AG04450 (cell line): ENCODE measurements at regions not wholly inside any gene's neighbourhood (a gene's known extent, or its start where the extent isn't known, plus 50 kb on each side); places are given as distances from the start of the nearest gene placed in this dataset.

Experiments
- CTCF ChIA-PET: fragments of 300-600, 350-600 bp; formaldehyde crosslinking; extraction: SDS; loops from one replicate; lab custom pipeline; 2022; ENCODE audit warnings: antibody characterized with exemption, inconsistent platforms; lab: Charles Lee
- POLR2A ChIA-PET: fragments of 350-600 bp; formaldehyde crosslinking; extraction: SDS; loops from one replicate; lab custom pipeline; 2021; ENCODE audit warnings: antibody characterized with exemption, inconsistent platforms; lab: Yijun Ruan, JAX
- DNase-seq: peaks from one replicate; pipeline ENCODE4 v3.0.0-alpha.2; 2011; ENCODE audit warnings: low read depth, low spot score
- H3K27ac ChIP-seq: one replicate; pipeline ENCODE4 v1.5.1; 2012; ENCODE audit warnings: low read depth, low read length, control low read depth
- H3K27me3 ChIP-seq: one replicate; pipeline ENCODE4 v1.6.0; 2012; ENCODE audit warnings: low read length; ENCODE audit not compliant: control insufficient read depth, insufficient read depth
- H3K4me3 ChIP-seq: 2 replicates; pipeline ENCODE4 v1.5.1; 2011; ENCODE audit warnings: mild to moderate bottlenecking, low read depth, low read length, control low read depth
- H3K9me3 ChIP-seq: 2 replicates; pipeline ENCODE4 v1.5.1; 2012; ENCODE audit warnings: low read length; ENCODE audit not compliant: control insufficient read depth, insufficient read depth
- TF ChIP-seq, protein P1 (sequence below): IDR thresholded peaks from 2 replicates; pipeline ENCODE4 v1.5.1; 2011; ENCODE audit warnings: low read depth, low read length, control low read depth, inconsistent platforms

GRCh38 chr11:127268932-127269331, 268.4 kb upstream of the KIRREL3 start:
- no peak overlapping the region for H3K27ac ChIP-seq
- DNase-seq: no peak
- ChIA-PET POLR2A (no interaction called here), CTCF (no interaction called here)
- TF ChIP-seq, protein P1, sequence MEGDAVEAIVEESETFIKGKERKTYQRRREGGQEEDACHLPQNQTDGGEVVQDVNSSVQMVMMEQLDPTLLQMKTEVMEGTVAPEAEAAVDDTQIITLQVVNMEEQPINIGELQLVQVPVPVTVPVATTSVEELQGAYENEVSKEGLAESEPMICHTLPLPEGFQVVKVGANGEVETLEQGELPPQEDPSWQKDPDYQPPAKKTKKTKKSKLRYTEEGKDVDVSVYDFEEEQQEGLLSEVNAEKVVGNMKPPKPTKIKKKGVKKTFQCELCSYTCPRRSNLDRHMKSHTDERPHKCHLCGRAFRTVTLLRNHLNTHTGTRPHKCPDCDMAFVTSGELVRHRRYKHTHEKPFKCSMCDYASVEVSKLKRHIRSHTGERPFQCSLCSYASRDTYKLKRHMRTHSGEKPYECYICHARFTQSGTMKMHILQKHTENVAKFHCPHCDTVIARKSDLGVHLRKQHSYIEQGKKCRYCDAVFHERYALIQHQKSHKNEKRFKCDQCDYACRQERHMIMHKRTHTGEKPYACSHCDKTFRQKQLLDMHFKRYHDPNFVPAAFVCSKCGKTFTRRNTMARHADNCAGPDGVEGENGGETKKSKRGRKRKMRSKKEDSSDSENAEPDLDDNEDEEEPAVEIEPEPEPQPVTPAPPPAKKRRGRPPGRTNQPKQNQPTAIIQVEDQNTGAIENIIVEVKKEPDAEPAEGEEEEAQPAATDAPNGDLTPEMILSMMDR: no peak
- no peak overlapping the region for H3K4me3 ChIP-seq
- no peaks in the 10 kb centered on the region for H3K27me3 ChIP-seq
- no peaks in the 10 kb centered on the region for H3K9me3 ChIP-seq

- Histone ChIP-seq H3K9me3 (no peaks in the 10 kb centered on the region), H3K4me3 (no peak overlapping the region), H3K27ac (no peak overlapping the region), H3K27me3 (no peaks in the 10 kb centered on the region)
- POLR2A ChIA-PET: no interaction called here
- no peak for DNase-seq
- TF ChIP-seq, protein P1: no peak
- CTCF ChIA-PET: no interaction called here
Observed at GRCh38 chr11:127268521-127268920, 268.0 kb upstream of the KIRREL3 start.

DNA sequence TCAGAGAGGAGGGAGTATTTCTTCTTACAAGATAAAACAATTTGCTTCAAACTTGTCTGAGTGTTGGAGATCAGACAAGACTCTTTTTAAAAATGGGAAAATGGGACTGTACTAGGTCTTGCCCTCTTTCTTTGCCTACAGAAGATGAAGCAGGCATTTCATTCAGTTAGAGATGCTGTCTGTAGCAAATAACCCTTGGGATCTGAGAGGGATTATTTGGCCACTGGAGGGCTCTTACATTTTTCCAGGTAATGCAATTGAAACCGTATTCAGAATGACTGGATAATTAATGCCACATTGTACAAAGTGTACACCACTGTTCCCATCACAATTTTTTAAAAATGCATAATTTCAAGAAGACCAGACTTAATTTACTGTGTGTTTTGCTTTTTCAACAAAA, 258.5 kb upstream of the KIRREL3 start:
- H3K9me3 ChIP-seq: no peaks in the 10 kb centered on the region
- CTCF ChIA-PET: no interaction called here

DNA sequence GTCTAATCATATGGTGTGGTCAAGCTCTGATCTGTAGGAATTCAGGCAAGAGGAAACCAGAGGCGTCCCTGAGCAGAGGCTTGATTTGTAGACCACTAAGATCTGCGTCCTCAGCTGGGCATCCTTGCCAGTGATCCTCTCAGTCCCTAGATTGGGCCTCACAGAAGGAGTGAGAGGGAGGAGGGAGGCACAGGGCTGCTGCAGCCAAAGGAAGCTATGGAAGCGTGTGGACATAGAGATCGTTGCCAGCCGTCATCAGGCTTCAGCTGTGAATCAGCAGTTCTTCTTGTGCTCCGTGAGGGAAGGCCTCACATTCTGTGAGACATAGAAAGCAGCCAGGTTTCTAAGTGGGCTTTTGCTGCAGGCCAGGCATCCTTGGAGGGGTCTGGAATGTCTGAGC, 254.6 kb upstream of the KIRREL3 start:
- TF ChIP-seq, protein P1: no peak
- Histone ChIP-seq H3K27me3 (no peaks in the 10 kb centered on the region), H3K4me3 (no peak overlapping the region), H3K27ac (no peak overlapping the region), H3K9me3 (no peaks in the 10 kb centered on the region)
- DNase-seq: no peak
- POLR2A ChIA-PET: no interaction called here
- CTCF ChIA-PET: no interaction called here

More for the DNA sequence above, 258.5 kb upstream of the KIRREL3 start:
- no peaks in the 10 kb centered on the region for H3K27me3 ChIP-seq
- TF ChIP-seq, protein P1: no peak
- DNase-seq: no peak
- POLR2A ChIA-PET: no interaction called here
- no peak overlapping the region for H3K27ac ChIP-seq
- H3K4me3 ChIP-seq: no peak overlapping the region

- H3K4me3 ChIP-seq: no peak overlapping the region
- H3K9me3 ChIP-seq: no peaks in the 10 kb centered on the region
- H3K27ac ChIP-seq: no peak overlapping the region
- CTCF ChIA-PET: no interaction called here
- TF ChIP-seq, protein P1: no peak
- peaks cover 3% of the 10 kb centered on the region for H3K27me3 ChIP-seq
- POLR2A ChIA-PET: no interaction called here
- no peak for DNase-seq
Observed at GRCh38 chr11:127252321-127252720, 251.8 kb upstream of the KIRREL3 start.
